VCaP (cell line): ENCODE measurements at regions not wholly inside any gene's neighbourhood (a gene's known extent, or its start where the extent isn't known, plus 50 kb on each side); places are given as distances from the start of the nearest gene placed in this dataset.
A peak's percentile ranks its signal among the peaks of the same experiment; 100 is the strongest.

Source experiments
- H3K27ac ChIP-seq: fragments of 450-650 bp; 2 replicates; pipeline ENCODE4 v1.5.1; 2017
- TF ChIP-seq, protein P1 (sequence below): fragments of 450-650 bp; conservative IDR thresholded peaks from 2 replicates; pipeline ENCODE4 v1.5.1; 2017; ENCODE audit warnings: mild to moderate bottlenecking, moderate library complexity

DNA sequence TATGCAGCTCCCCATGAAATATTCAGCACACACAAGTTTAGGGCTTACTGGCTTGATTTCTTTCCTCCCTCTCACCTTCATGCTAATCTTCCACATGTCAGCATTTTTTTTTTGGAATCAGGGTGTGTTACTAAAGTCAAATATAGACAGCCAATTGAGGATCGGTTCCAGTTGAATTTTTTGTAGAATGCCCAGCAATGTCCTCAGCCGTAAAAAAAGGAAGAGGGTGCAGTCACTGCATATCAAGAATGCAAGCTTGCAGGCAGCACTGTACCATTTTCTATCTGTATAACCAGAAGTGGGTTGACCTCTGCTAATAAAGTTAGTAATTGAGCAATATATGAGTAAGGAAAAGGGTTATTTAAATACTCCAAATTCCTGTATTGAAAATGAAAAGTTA lies 51.4 kb upstream of the CHMP2B start:
- TF ChIP-seq, protein P1, sequence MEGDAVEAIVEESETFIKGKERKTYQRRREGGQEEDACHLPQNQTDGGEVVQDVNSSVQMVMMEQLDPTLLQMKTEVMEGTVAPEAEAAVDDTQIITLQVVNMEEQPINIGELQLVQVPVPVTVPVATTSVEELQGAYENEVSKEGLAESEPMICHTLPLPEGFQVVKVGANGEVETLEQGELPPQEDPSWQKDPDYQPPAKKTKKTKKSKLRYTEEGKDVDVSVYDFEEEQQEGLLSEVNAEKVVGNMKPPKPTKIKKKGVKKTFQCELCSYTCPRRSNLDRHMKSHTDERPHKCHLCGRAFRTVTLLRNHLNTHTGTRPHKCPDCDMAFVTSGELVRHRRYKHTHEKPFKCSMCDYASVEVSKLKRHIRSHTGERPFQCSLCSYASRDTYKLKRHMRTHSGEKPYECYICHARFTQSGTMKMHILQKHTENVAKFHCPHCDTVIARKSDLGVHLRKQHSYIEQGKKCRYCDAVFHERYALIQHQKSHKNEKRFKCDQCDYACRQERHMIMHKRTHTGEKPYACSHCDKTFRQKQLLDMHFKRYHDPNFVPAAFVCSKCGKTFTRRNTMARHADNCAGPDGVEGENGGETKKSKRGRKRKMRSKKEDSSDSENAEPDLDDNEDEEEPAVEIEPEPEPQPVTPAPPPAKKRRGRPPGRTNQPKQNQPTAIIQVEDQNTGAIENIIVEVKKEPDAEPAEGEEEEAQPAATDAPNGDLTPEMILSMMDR, result no peak
- no peak overlapping the region for H3K27ac ChIP-seq

DNA sequence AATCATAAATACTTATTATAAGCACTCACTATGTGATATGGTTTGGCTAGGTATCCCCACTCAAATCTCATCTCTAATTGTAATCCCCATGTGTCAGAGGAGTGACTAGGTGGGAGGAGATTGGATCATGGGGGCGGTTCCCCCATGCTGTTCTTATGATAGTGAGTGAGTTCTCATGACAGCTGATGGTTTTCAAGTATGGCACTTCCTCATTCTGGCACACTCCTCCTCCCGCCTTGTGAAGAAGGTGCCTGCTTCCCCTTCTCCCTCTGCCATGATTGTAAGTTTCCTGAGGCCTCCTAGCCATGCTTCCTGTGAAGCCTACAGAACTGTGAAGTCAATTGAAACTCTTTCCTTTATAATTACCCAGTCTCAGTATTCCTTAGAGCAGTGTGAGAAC lies 53.3 kb upstream of the CHMP2B start:
- H3K27ac ChIP-seq, result no peak overlapping the region
- TF ChIP-seq, protein P1, result no peak

DNA sequence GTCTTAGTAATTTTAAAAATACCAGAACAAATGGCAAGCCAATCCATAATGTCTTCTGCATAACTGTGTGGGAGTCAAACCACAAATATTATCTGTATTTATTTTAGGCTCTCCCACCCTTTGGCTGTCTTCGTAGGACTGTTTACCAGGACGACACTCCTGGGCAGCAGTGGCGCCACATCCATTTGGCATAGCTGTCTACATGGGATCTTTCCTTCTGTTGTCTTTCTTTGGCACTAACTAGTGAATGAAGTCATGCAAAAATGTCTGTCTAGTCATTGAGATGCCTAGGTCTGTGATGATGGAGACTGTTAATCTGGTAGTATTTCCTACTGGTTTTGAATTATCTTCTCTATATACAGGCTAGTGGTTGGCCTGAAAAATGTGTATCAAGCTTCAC lies 54.0 kb upstream of the CHMP2B start:
- TF ChIP-seq, protein P1, result no peak
- no peak overlapping the region for H3K27ac ChIP-seq

DNA sequence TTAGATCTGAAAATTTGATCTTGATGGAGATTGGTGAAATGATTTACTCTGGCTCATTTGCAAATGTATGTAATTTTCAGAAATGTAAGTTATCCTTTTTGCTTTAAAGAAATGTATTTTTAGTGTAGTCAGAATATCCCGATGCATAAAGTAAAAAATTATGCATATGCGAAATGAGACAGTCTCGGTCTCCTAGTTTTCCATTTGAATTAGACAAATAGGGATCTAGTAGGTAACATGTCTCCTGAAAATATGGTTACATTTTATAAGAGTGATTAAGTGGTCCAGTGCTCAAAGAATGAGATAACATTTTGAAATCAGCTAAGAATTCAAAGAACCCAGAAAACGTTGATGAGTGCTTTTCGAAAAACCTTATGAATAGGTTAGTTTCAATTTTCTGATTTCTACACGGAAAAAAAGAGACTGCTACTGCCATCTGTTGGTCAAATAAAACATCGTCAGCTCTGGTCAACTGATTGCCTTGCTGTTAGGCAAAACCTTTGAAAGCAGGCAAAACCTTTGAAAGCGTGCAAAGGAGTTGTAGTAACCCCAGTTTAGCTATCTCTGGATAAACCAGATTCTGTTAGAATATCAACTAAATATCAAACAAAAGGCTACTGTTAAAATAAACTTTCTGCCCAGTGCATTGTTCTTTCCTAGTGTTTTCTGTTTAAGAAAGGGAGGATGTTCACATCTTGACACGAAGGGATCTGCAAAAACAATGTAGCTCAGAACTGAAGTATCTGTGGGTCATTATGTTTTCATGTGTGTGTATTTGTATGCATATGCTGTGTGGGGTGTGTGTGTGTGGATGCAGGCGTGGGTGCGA lies 59.3 kb upstream of the CHMP2B start:
- TF ChIP-seq, protein P1, result peak; percentile 82
- H3K27ac ChIP-seq, result peak overlapping the region; percentile 21; the same call in 1 of the 2 replicates

DNA sequence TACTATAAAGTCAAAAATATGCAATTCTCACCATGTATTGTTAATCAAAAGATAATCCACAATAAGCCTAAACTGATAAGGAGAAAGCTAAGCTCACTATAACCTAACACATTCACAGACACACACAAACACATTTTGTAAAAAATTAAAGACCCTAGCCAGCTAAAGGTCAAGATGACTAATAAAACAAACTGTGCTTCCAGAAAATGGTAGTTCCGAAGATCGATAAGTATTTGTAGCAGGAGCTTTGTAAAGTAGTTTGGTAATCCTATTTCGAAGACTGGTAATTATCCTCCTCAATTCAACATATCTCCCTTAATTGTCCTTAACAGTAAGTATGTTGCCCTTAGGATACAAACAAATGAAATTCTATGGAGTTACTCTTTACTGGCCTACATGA lies 62.9 kb upstream of the CHMP2B start:
- H3K27ac ChIP-seq, result no peak overlapping the region
- TF ChIP-seq, protein P1, result no peak

DNA sequence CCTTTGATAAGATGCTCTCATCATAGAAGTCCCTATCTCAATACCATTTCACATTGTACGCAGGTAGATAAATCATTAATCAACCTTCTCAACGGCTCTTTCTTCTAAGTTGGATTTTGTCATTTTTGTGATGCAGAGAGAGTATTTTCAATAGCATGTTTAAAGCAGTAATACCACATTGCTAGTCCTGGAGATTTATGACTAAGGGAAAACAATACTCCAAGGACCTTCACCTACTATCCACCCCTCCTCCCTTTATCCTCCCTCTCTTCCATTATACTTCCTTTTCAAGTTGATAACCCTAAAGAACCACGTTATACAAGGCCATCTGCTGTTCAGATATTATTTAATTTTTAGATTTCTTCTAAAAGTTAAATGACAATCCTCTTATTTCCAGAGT lies 65.3 kb upstream of the CHMP2B start:
- H3K27ac ChIP-seq, result no peak overlapping the region
- TF ChIP-seq, protein P1, result no peak

DNA sequence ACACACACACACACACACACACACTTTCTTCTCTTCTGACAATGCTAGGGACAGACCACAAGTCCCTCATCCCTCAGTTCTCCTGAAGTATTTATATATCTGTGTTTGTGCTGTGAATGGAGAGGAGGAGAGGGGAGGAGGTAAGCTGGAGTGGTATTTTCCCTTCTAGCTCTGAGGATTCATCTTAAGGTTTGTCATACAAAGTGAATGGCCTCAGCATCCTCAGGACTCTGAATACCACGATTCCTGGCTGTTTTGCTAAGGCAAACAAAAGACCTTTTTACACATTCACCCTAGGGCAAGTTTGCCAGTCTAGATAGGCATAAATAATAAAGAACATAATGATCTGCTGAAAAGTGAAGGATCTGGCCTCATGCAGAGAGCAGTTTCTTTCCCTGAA lies 65.7 kb upstream of the CHMP2B start:
- TF ChIP-seq, protein P1, result no peak
- no peak overlapping the region for H3K27ac ChIP-seq
